Umbilical cord (tissue), 1 donor: ENCODE measurements at regions not wholly inside any gene's neighbourhood (a gene's known extent, or its start where the extent isn't known, plus 50 kb on each side); places are given as distances from the start of the nearest gene placed in this dataset.

Experiments used
- DNase-seq: peaks from one replicate; pipeline ENCODE4 v3.0.0-alpha.2; 2015; ENCODE audit warnings: low spot score

DNA sequence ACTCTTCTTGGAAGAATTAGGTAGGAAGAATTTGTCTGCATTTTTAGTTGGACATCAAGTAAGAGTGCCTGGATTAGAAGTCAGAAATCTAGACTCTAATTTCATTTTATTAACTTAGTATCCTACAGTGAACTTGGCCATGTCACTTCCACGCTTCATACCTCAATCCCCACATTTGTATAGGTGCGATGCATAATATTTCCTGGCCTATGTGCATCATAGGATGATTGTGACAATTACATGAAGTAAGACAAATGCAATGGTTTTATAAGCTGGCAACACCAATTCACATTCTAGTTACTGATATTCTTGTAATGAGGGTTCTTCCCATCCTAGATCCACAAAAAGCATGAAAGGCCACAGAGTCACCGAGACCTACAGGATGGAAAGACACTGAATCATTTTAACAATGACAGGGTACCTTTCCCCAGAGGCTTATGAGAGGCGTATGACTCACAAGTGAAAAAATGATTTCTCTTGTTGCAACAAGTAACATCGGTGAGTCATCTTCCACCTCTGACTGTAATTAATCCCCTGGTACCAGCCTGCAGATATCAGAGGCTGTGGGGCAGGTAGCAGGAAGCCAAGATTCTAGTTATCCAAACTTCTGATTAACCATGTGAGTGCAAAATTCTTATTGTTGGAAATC lies 56.0 kb upstream of the OR5AK2 start:
- DNase-seq: peak; percentile 71

DNA sequence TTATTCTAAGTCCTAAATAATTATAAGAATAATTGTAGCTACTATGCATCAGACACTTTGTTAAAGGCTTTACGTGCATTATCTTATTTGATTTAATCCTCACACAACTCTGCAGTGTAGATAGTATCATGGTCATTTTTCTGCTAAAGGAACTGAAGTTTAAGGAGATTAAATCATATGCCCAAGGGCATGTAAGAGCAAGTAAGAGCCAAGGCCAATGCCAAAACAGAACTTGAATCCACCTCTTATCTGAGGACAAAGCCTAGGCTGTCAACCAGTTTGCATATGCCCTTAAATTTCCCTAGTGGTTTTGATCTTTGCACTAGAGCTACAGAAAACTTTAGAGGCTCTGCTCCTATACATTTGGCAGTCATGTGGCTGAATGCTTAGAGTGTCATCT lies 65.6 kb upstream of the OR5AK2 start:
- DNase-seq: peak; percentile 75

DNA sequence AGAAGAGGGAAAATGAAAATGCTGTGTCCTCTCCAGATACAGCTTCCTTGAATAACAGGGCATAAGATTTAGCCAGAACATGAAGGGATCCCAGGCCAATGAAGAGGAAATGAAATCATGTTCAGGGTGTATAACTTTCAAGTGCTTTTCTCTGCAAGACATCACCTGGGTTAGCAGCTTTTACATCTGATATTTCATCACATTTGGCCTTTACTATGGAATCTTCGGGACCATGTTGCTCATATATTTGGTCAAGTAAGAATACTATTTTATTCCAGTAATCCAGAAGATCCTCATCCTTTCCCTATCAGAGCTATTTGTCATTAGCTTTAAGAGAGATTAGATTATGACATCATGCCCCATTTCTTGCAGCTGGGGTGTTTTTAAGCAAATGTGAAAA lies 66.3 kb upstream of the OR5AK2 start:
- DNase-seq: peak; percentile 97

DNA sequence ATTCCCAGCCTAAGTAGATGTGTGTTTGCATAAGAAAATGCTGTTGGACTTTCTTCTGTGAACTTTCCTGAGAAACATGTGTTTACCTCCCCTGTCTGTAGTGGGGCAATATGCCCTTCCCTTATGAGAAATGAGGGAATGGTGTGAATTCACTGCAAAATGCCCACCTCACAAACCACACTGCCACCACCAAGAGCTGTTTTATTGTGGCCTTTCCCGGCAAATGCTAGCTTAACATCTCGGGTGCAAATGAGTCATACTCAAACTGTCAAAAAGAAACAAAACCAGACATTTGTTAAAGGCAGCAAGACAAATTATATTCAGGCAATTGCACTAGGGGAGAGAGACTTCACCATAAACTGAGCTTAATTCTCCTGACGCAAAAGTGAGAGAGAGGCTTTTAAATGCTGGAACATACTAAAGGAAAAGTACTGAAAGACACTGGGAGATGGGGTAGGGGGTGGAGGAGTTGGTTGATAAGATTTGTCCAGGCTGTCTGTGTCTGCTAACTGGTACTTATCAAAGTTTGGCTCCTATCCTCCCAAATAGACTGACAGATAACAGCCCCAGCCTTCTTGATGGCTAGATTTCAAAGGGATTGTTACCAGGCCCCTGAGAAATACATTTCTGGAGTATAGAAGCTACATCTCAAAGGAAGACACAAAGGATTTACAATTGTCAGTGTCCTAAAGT lies 70.9 kb upstream of the OR5AK2 start:
- peak; percentile 98 for DNase-seq

DNA sequence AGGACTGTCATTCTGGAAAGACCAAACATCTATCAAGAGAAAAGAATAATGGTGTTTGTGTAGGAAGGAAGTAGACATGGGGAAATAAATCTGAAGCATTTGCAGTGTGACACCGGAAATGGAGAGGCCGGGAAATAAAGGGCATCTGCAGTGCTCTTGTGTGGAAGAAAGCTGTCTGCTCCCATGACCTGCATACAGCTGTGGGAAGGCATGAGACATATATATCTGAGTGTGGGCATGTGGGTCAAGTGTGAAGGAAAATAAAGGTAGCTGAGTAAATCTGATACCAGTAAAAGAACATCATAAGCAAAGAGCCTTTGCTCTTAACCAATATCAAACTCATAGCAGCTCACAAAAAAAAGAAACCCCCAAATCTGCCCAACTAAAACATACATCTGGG lies 72.1 kb upstream of the OR5AK2 start:
- peak; percentile 24 for DNase-seq

GRCh38 chr11:56916162-56916561 lies 72.6 kb upstream of the OR5AK2 start:
- DNase-seq: no peak

DNA sequence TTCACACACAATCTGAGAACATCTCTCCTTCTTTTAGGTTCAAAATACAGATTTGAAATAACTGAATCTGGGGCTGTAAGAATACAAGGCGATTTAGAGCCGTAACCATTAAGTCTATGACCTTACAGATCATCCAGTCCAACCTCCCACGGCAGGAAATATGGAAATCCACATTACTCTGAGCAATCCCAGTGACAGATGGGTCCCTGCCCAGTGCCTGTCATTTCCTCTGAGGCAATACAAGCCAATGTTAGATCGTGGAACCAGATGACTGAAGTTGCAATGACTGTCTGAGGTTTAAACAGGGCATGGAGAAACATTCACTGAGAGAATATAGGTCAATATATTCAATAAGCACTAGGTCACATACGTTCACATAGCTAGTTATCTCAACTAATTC lies 77.4 kb upstream of the OR5AK2 start:
- DNase-seq: no peak

- peak; percentile 87 for DNase-seq
Observed at GRCh38 chr11:56910785-56911184, 77.9 kb upstream of the OR5AK2 start.

GRCh38 chr11:56910046-56910773 lies 78.5 kb upstream of the OR5AK2 start:
- peak; percentile 60 for DNase-seq

DNA sequence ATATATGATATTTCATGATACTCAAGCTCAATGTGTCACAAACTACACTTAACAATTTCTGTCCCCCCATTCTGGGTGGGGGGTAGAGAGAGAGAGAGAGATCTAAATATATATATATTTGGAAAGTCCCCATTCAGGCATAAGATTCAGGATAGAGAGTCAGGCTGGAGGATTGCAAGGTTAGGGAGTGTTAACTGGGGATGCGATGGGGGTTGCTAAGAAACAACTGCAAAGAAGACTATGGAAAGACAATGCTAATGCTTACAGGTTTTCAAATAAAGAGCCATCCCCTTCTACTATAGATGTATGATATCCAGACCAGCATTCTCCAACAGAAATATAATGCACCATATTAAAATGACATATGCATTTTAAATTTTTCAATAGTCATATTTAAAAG lies 79.2 kb upstream of the OR5AK2 start:
- no peak for DNase-seq

DNA sequence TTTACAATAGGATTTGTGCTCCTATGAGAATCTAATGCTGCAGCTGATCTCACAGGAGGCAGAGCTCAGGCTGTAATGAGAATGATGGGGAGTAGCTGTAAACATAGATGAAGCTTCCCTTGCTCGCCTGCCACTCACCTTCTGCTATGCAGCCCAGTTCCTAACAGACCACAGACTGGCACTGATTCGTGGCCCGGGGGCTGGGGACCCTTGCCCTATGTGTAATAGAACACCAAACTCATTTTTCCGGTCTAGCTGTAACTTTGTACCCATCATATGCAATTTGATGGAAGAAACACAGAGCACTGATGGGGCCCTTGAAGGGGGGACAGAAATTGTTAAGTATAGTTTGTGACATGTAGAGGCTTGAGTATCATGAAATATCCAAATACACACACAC lies 79.6 kb upstream of the OR5AK2 start:
- no peak for DNase-seq

GRCh38 chr11:56906683-56907148 lies 82.0 kb upstream of the OR5AK2 start:
- no peak for DNase-seq

GRCh38 chr11:56905936-56906335 lies 82.8 kb upstream of the OR5AK2 start:
- DNase-seq: no peak

DNA sequence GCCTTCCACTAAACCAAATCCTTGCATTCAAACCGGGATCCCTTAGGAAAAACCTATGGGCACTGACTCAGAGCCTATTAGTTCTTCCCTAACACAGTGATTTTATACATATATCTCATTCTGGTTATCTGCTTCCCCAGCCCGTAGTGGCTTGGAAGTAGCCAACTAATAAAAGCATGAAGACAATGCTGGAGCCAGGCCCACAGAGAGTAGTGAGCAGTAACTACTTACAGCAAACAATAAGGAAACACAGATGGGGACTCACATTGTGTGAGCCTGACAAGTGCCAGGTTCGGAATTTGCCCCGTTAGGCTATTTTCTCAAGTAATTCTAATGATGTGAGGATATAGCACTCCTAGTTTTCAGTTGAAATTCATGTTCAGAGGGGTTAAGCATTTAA lies 83.3 kb upstream of the OR5AK2 start:
- no peak for DNase-seq

DNA sequence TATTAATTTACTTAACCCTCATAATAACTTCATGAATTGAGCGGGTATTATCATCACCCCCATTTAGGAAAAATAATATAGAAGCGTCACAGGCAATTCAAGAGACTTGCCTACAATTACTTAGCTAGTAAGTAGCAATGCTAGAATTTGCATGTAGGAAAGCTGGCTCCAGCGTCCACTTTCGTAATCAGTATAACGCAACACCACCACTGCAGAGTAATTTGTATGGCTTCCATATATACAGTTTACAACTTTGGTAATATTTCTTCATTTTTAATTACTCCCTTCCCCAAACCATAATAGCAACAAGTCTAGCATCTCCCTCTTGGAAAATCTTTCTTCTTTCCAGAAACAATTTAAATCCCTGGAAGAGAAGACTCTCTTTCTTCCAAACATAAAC lies 89.9 kb upstream of the OR5AK2 start:
- no peak for DNase-seq

- DNase-seq: no peak
Observed at GRCh38 chr11:56890584-56891305, 98.0 kb upstream of the OR5AK2 start.

GRCh38 chr11:56889986-56890385 lies 98.7 kb upstream of the OR5AK2 start:
- DNase-seq: peak; percentile 24

DNA sequence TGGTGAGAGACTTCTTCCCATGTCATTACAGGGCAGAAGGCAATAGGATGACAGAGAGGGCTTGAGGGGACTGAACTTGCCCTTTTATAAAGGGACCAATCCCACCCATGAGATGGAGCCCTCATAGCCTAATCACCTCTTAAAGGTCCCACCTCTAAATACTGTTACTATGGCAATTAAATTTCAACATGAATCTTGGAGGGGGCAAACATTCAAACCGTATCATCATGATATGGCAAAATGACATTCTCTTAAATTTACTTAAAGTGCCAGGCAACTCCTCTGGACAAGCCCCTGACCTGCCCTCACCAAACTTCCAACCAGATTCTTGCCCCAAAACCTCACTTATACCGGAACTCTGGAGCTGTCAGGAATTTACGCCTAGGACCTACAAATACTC lies 100.8 kb upstream of the OR5AK2 start:
- DNase-seq: no peak

DNA sequence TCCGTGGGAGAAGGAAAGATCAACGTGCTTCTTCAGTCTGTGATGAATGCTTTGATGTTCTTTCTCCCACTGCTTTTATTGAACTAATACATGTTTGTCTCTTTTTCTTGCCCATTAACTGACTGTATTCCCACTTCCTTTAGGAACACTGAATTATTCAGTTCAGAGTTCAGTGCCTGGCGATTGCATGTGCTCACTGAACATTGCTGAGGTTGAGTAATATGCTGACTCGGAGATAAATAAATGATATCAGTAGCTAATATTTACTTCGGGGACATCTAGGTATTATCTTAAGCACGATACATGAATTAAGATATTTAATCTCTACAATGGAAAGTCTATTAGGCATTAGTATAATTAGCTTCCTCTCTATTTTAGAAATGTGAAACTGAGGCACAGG lies 102.3 kb upstream of the OR5AK2 start:
- DNase-seq: no peak

- DNase-seq: no peak
Observed at GRCh38 chr11:56885854-56886253, 102.9 kb upstream of the OR5AK2 start.

DNA sequence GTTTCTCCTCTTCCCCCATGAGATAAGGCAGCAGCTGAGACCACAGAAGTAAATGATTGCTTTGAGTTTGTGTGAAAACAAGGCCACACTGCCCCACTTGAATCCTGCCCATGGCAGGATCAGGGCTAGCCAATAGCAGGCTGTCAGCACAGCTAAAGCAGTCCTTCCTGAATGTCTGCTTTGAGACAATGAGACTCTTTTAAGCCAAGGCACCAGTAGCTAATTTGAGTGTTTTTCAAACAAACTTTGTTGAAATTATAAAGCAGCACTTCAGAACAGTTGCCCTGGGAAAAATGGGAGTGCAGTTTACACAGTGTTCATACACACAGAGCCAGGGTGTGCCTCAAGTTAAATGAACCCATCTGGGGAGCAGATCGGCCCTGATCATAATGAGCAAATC lies 103.5 kb upstream of the OR5AK2 start:
- peak; percentile 60 for DNase-seq

DNA sequence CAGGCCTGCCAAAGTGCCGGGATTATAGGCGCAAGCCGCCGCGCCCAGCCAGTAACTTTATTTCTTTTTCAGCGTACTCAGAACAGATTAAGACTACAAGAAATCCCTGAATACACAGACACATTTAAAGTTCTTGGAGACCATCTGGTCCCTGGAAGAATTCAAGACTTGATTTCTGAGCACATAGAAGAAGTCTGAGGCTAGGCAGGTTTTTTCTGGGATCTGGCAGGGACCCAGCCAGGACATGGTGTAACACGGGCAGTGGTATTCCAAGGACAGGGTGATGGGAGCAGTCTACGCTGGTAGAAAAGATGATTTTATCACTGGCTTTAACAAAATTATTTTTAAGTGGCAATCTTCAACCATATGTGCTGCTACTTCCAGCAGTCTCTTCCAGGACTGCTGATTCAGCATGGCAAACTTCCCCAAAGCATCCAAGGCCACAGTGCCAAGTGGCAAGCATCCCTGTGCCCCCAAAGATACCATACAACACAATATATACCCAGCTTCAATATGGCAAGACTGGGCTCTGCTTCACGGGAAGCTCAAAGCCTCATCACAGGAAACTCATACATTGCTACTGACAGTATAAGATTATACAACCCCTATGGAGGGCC lies 105.2 kb upstream of the OR5AK2 start:
- DNase-seq: no peak
